ENCODE measurements at regions not wholly inside any gene's neighbourhood (a gene's known extent, or its start where the extent isn't known, plus 50 kb on each side); places are given as distances from the start of the nearest gene placed in this dataset.

- ATAC-seq (no peak), DNase-seq (no peak)
- Histone ChIP-seq H3K9ac (ENCODE audit: low read length) (no peak overlapping the region), H3K27me3 (ENCODE audit: low read length) (no peaks in the 10 kb centered on the region; the same call in 1 of the 2 replicates), H3K79me2 (ENCODE audit: low read length) (no peaks in the 10 kb centered on the region), H3K27ac (ENCODE audit: low read length) (no peak overlapping the region), H3K4me3 (ENCODE audit: low read length) (no peak overlapping the region), H3K4me1 (ENCODE audit: insufficient read depth, low read length) (peaks cover under 1% of the 10 kb centered on the region; the same call in 1 of the 2 replicates), H3F3A (ENCODE audit: low read length, unreplicated experiment) (no peaks in the 10 kb centered on the region), H3K9me3 (ENCODE audit: low read length) (no peaks in the 10 kb centered on the region), H3K4me2 (ENCODE audit: low read length) (no peak overlapping the region), H4K20me1 (ENCODE audit: low read length) (no peaks in the 10 kb centered on the region), H2AFZ (ENCODE audit: low read length) (no peak overlapping the region), H3K36me3 (ENCODE audit: low read depth, low read length) (no peaks in the 10 kb centered on the region), H3K9me2 (replicated peaks; ENCODE audit: low read length) (no peaks in the 10 kb centered on the region)
- BruUV-seq (replicated peaks): no TSS peak
- ChIA-PET CTCF (no interaction called here), POLR2A (ENCODE audit: unreplicated experiment) (no interaction called here)
- no peak for TF ChIP-seq EZH2 (IDR thresholded peaks at IDR 0.05; ENCODE audit: low read length, unreplicated experiment)
- no peak for TF ChIP-seq EZH2phosphoT487 (IDR thresholded peaks at IDR 0.05; ENCODE audit: borderline replicate concordance, low read length)
- TF ChIP-seq CTCF (conservative IDR thresholded peaks at IDR 0.05; ENCODE audit: low read depth, low read length): no peak
- intact Hi-C loops (cut with micrococcal nuclease): no loop called here
Observed at GRCh38 chr12:29945904-29946303, 162.2 kb upstream of the TMTC1 start.

- no peaks in the 10 kb centered on the region for H3K79me2 ChIP-seq (ENCODE audit: low read length)
- H3K9me2 ChIP-seq (replicated peaks; ENCODE audit: low read length): no peaks in the 10 kb centered on the region
- H3K36me3 ChIP-seq (ENCODE audit: low read depth, low read length): no peaks in the 10 kb centered on the region
- no peaks in the 10 kb centered on the region for H3K9me3 ChIP-seq (ENCODE audit: low read length)
- DNase-seq (peak; percentile 17), ATAC-seq (no peak)
- POLR2A ChIA-PET (ENCODE audit: unreplicated experiment): no interaction called here
- TF ChIP-seq EZH2phosphoT487 (IDR thresholded peaks at IDR 0.05; ENCODE audit: borderline replicate concordance, low read length) (no peak), CTCF (conservative IDR thresholded peaks at IDR 0.05; ENCODE audit: low read depth, low read length) (no peak), EZH2 (IDR thresholded peaks at IDR 0.05; ENCODE audit: low read length, unreplicated experiment) (no peak)
- H3K27ac ChIP-seq (ENCODE audit: low read length): no peak overlapping the region
- no peaks in the 10 kb centered on the region for H3F3A ChIP-seq (ENCODE audit: low read length, unreplicated experiment)
- intact Hi-C loops (cut with micrococcal nuclease): no loop called here
- H3K4me3 ChIP-seq (ENCODE audit: low read length): no peak overlapping the region
- no peaks in the 10 kb centered on the region for H4K20me1 ChIP-seq (ENCODE audit: low read length)
- no peaks in the 10 kb centered on the region for H3K4me1 ChIP-seq (ENCODE audit: insufficient read depth, low read length)
- CTCF ChIA-PET: interaction anchor here (0.6 kb wide), 1 partner anchor 294 kb away, joined by 3 read pairs; no protein-coding TSS in a partner anchor
- no peak overlapping the region for H3K4me2 ChIP-seq (ENCODE audit: low read length)
- H3K27me3 ChIP-seq (ENCODE audit: low read length): no peaks in the 10 kb centered on the region; the same call in 1 of the 2 replicates
- BruUV-seq (replicated peaks): no TSS peak
- no peak overlapping the region for H2AFZ ChIP-seq (ENCODE audit: low read length)
- H3K9ac ChIP-seq (ENCODE audit: low read length): no peak overlapping the region
Observed at GRCh38 chr12:29944269-29945000, 160.7 kb upstream of the TMTC1 start.

GRCh38 chr12:29943683-29944082 lies 159.9 kb upstream of the TMTC1 start:
- DNase-seq (no peak), ATAC-seq (no peak)
- Histone ChIP-seq H3K4me2 (ENCODE audit: low read length) (no peak overlapping the region), H3K9ac (ENCODE audit: low read length) (no peak overlapping the region), H3K9me2 (replicated peaks; ENCODE audit: low read length) (no peaks in the 10 kb centered on the region), H3K36me3 (ENCODE audit: low read depth, low read length) (no peaks in the 10 kb centered on the region), H3K4me1 (ENCODE audit: insufficient read depth, low read length) (no peaks in the 10 kb centered on the region), H3K79me2 (ENCODE audit: low read length) (no peaks in the 10 kb centered on the region), H4K20me1 (ENCODE audit: low read length) (no peaks in the 10 kb centered on the region), H3K27me3 (ENCODE audit: low read length) (no peaks in the 10 kb centered on the region; the same call in 1 of the 2 replicates), H3K4me3 (ENCODE audit: low read length) (no peak overlapping the region), H3F3A (ENCODE audit: low read length, unreplicated experiment) (no peaks in the 10 kb centered on the region), H3K9me3 (ENCODE audit: low read length) (no peaks in the 10 kb centered on the region), H3K27ac (ENCODE audit: low read length) (no peak overlapping the region), H2AFZ (ENCODE audit: low read length) (no peak overlapping the region)
- intact Hi-C loops (cut with micrococcal nuclease): no loop called here
- ChIA-PET POLR2A (ENCODE audit: unreplicated experiment) (interaction anchor here (0.7 kb wide), 1 partner anchor 387 kb away, joined by 7 read pairs; no protein-coding TSS in a partner anchor), CTCF (no interaction called here)
- no TSS peak for BruUV-seq (replicated peaks)
- TF ChIP-seq EZH2 (IDR thresholded peaks at IDR 0.05; ENCODE audit: low read length, unreplicated experiment) (no peak), EZH2phosphoT487 (IDR thresholded peaks at IDR 0.05; ENCODE audit: borderline replicate concordance, low read length) (no peak), CTCF (conservative IDR thresholded peaks at IDR 0.05; ENCODE audit: low read depth, low read length) (no peak)
